ENCODE measurements at regions not wholly inside any gene's neighbourhood (a gene's known extent, or its start where the extent isn't known, plus 50 kb on each side); places are given as distances from the start of the nearest gene placed in this dataset.

DNA sequence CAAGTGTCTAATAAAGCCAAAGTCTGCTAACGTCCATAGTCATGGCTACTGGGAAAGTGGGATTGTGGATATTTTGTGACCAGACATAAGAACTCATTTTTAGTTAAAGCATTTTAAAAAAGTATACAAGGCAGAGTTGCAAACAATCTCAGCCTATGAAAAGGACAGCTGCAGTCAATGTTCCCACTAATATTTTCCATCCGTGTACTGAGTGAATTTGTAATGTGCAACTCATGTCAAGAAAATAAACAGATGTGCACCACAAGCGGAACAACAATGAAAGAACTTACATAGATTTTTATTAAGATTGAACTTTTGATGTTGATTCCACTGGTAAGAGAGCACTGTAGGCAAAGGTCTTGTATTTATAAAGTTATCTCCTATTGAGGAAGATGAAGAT lies 231.3 kb upstream of the SEMA6D start:
- TF ChIP-seq, protein P1, sequence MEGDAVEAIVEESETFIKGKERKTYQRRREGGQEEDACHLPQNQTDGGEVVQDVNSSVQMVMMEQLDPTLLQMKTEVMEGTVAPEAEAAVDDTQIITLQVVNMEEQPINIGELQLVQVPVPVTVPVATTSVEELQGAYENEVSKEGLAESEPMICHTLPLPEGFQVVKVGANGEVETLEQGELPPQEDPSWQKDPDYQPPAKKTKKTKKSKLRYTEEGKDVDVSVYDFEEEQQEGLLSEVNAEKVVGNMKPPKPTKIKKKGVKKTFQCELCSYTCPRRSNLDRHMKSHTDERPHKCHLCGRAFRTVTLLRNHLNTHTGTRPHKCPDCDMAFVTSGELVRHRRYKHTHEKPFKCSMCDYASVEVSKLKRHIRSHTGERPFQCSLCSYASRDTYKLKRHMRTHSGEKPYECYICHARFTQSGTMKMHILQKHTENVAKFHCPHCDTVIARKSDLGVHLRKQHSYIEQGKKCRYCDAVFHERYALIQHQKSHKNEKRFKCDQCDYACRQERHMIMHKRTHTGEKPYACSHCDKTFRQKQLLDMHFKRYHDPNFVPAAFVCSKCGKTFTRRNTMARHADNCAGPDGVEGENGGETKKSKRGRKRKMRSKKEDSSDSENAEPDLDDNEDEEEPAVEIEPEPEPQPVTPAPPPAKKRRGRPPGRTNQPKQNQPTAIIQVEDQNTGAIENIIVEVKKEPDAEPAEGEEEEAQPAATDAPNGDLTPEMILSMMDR (IDR thresholded peaks at IDR 0.05; ENCODE audit: low read depth, low read length, missing control alignments): no peak
- H3K4me3 ChIP-seq (replicated peaks; ENCODE audit: low read depth, low read length): no peak overlapping the region
- no peak for DNase-seq (ENCODE audit: extremely low read depth, low read depth)

DNA sequence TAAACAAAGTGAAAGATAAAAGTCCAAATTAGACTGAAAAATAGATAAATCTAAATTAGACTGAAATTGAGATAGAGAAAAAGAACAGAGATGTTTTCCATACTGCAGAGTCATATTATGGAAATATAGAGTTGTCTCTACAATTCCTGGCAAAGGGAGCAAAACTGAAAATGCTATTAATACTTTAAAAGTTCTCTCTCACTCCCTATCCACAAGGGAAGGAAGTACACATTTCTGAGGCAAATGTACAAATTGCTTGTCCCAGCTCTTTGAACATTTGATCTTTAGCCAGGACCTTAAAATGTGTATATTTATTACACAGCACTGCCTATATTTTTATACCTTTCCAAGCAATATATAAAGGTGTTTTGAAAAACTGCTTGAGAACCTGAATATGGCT lies 225.1 kb upstream of the SEMA6D start:
- no peak for DNase-seq (ENCODE audit: extremely low read depth, low read depth)
- TF ChIP-seq, protein P1 (IDR thresholded peaks at IDR 0.05; ENCODE audit: low read depth, low read length, missing control alignments): no peak
- H3K4me3 ChIP-seq (replicated peaks; ENCODE audit: low read depth, low read length): no peak overlapping the region

DNA sequence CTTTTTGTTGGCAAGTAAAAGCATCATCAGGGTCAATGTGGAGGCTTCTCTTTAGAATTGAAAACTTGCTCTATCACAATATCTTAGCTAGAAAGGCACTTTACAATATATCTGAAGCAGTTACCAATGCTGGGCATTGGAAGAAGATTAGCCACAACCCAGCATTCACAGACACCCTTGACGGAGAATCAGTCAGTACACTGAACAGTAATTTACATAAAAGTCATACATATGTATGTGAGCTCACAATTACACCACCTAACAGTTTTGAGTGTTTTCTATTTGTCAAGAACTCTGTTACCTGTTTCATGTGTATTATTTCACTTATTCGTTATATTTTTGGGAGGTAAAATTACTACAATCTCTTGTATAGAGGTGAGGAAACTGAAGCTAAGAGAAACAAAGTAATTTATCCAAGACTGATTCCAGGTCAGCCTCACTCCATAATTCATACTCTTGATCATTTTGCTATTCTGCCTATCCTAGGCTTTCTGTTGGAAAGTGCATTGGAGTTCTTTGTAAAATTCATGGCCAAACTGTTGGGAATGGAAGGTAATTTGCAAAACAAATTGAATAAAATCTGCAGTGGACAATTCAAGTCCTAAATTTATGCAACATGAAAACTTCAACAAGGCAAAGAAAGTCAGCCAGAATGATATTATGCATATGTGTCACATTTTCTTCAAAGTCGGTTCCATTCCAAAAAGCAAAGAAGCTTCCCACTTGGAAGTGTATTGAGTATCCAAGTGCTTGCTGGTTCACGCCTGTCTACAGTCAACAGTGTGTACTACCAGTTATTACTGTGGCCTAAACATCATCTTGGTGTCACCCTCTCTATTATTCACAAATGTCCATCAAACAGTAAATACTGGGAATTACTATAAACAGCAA lies 223.7 kb upstream of the SEMA6D start:
- no peak for DNase-seq (ENCODE audit: extremely low read depth, low read depth)
- TF ChIP-seq, protein P1 (IDR thresholded peaks at IDR 0.05; ENCODE audit: low read depth, low read length, missing control alignments): no peak
- H3K4me3 ChIP-seq (replicated peaks; ENCODE audit: low read depth, low read length): no peak overlapping the region

DNA sequence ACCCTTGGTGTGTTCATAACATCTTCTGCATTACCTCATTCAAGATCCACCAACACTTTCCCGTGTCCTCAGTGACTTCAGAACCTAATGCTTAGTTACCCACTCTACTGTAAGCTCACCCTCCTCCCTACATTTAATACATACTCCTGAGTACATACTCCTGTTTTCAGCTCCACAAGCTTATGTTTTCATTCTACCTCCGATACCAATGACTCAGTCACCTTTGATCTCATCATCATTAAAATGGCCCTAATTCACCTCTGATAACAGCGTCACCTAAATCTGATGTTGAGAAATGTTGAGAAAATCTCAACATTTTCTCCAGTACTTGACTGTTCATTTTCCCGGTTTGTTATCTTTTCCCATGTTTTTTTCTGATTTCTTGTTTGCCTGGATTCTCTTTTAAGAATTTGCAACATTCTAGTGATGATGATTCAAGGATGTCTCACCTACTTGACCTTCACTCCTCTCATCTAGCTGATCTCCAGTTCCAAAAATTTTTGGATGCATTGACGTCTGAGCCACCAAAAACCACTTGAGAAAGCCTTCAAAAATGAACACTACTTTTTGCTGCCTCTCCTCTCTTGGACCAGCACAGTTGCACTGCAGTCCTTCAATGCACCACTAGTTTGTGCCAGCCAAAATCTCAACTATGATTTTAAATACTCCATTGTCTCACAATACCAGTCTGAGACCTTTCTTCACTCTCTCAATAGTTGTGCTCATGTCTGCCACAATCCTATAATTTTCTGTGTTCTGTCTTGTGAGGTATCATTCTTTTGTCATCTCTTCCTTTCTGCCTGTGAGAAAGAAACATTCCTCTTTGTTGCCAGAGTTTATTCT lies 220.7 kb upstream of the SEMA6D start:
- TF ChIP-seq, protein P1 (IDR thresholded peaks at IDR 0.05; ENCODE audit: low read depth, low read length, missing control alignments): no peak
- no peak for DNase-seq (ENCODE audit: extremely low read depth, low read depth)
- no peak overlapping the region for H3K4me3 ChIP-seq (replicated peaks; ENCODE audit: low read depth, low read length)

DNA sequence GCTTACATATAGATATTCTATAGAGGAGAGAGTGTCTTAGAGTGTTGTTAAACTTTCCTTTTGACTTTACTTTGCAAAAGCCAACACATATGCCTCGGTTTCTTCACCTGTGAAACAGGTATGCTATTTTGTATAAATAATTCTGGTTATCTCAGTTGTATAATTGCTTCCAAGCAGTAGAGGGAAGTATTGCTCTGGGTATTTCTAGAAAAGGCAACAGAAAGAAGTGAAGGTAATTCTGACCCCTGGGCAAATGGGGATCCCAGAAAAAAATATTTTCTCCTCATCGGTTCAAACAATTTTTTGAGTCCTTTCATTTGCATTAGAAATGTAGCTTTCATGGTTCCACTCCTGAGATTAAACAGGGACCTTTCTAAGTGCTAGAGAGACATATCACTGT lies 216.5 kb upstream of the SEMA6D start:
- H3K4me3 ChIP-seq (replicated peaks; ENCODE audit: low read depth, low read length): no peak overlapping the region
- no peak for DNase-seq (ENCODE audit: extremely low read depth, low read depth)
- TF ChIP-seq, protein P1 (IDR thresholded peaks at IDR 0.05; ENCODE audit: low read depth, low read length, missing control alignments): no peak

DNA sequence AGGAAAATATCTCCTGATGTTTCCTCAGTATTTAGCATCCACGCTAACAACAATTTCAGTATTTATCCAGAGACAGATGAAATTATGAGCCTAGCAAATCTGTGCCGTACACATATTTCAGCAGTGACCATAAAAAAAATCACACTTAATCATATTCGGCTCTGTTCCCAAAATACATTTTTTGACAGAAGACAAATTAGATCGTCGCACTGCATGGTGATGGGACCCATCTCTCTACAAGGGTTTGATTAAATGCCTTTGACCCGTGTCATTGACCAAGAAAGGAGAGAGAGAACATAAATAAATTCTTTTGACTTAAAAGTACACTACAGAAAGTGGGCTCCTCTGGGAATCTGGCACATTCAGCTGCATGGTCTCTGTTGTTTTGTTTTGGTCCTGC lies 215.3 kb upstream of the SEMA6D start:
- TF ChIP-seq, protein P1 (IDR thresholded peaks at IDR 0.05; ENCODE audit: low read depth, low read length, missing control alignments): no peak
- no peak for DNase-seq (ENCODE audit: extremely low read depth, low read depth)
- H3K4me3 ChIP-seq (replicated peaks; ENCODE audit: low read depth, low read length): no peak overlapping the region
